Endothelial cell (in vitro differentiated cells): ENCODE measurements at regions not wholly inside any gene's neighbourhood (a gene's known extent, or its start where the extent isn't known, plus 50 kb on each side); places are given as distances from the start of the nearest gene placed in this dataset.
"Not testable (repeated sequence)": the region's sequence is repeated elsewhere in the genome, so short reads cannot be mapped to it uniquely, and the experiment has no call there.

ENCODE experiments used
- DNase-seq: peaks from one replicate; pipeline ENCODE4 v3.0.0; 2021; ENCODE audit warnings: low spot score
- H3K27ac Mint-ChIP-seq: one replicate; pipeline ENCODE4 v1.8.0; 2021; ENCODE audit warnings: mixed read lengths, inconsistent platforms; ENCODE audit not compliant: unreplicated experiment
- H3K27me3 Mint-ChIP-seq: one replicate; pipeline ENCODE4 v1.8.0; 2021; ENCODE audit warnings: mild to moderate bottlenecking, moderate library complexity, mixed read lengths, inconsistent platforms; ENCODE audit not compliant: unreplicated experiment
- H3K36me3 Mint-ChIP-seq: one replicate; pipeline ENCODE4 v1.8.0; 2021; ENCODE audit warnings: mild to moderate bottlenecking, low read depth, mixed read lengths, inconsistent platforms; ENCODE audit not compliant: unreplicated experiment
- H3K4me1 Mint-ChIP-seq: one replicate; pipeline ENCODE4 v1.8.0; 2021; ENCODE audit warnings: mild to moderate bottlenecking, mixed read lengths, inconsistent platforms; ENCODE audit not compliant: unreplicated experiment
- H3K4me3 Mint-ChIP-seq: one replicate; pipeline ENCODE4 v1.8.0; 2021; ENCODE audit warnings: mild to moderate bottlenecking, mixed read lengths, inconsistent platforms; ENCODE audit not compliant: unreplicated experiment
- H3K9me3 Mint-ChIP-seq: one replicate; pipeline ENCODE4 v1.8.0; 2021; ENCODE audit warnings: mixed read lengths, inconsistent platforms; ENCODE audit not compliant: unreplicated experiment

DNA sequence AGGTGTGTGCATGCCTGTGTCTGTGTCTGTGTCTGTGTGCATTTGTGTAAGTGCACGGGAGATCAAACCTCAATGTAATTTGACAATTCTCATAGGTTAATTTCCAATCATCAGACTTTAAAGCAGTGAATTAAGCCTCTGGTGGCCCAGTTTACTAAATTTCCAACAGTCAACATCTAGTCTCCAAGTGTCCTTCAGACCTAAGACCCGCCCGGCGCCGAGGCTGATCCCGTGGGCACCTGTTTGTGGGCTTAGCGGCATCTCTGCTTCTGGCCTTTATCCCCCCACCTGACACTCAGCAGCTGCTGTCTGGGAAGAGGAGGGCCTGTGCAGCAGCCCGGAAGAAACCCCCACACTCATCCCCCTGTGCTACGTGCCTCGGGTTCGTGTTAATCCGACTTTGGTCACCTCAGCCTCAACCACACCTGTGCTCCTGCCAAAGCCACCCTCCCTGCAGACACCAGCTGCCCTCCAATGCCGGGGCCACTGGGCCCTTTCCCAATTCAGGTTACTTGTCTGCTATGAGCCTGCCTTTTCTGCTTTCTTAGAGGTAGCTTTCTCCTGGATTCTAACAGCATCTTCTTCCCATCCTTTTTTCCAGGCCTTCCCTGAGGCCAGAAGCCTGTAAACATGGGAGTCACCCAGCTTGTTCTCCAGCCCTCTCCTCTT, 154.7 kb downstream of the ATP6V0E2 start:
- not testable (repeated sequence) for H3K4me3 Mint-ChIP-seq, H3K36me3 Mint-ChIP-seq, H3K27me3 Mint-ChIP-seq, H3K9me3 Mint-ChIP-seq, H3K4me1 Mint-ChIP-seq, DNase-seq, H3K27ac Mint-ChIP-seq

DNA sequence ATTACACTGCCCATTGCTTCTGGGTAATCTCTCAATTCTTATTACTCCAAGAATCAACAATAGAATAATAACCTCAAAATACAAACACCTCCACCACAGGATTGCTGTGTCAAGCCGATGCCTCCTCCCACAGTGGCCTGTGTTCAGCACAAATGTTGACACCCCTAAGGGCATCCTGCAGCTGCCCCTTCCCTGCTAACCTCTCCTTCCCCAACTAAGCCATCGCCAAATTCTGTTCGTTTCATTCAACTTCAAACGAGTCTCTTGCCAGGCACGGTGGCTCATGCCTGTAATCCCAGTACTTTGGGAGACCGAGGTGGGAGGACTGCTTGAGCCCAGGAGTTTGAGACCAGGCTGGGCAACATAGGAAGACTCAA, 155.2 kb downstream of the ATP6V0E2 start:
- not testable (repeated sequence) for H3K4me1 Mint-ChIP-seq, H3K9me3 Mint-ChIP-seq, H3K27ac Mint-ChIP-seq, H3K4me3 Mint-ChIP-seq, H3K27me3 Mint-ChIP-seq, DNase-seq, H3K36me3 Mint-ChIP-seq

DNA sequence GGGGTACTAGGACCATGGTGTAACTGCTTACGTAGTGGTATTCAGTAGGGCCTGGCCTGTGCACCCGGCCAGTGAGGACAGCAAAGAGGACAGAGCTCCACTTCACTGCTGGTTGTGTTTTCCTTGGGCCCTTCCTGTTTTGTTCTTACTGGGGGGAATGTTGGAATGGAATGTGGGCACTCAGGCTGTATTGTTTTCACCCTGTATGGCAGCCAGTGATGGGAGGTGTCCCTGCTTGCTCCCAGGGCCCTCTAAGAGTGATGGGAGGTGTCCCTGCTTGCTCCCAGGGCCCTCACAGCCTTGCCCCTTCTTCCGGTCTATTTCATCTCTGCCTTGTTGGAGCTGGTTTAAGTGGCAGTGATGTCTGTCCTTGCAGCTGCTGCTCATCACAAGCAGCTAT, 158.0 kb downstream of the ATP6V0E2 start:
- not testable (repeated sequence) for H3K9me3 Mint-ChIP-seq, H3K36me3 Mint-ChIP-seq, H3K27me3 Mint-ChIP-seq, H3K4me3 Mint-ChIP-seq, H3K27ac Mint-ChIP-seq, DNase-seq, H3K4me1 Mint-ChIP-seq

DNA sequence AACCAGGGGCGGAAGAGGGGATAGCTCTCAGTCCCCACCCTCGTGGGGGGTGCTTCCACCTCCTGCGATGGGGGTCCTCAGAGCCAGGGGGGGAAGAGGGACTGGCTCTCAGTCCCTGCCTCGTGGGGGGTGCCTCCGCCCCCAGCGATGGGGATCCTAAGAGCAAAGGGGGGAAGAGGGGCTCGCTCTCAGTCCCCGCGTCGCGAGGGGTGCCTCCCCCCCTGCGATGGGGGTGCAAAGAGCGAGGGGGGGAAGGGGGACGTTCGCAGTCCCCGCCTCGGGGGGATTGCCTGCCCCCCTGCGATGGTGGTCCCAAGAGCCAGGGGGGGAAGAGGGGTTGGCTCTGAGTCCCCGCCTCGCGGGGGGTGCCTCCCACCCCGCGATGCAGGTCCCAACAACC, 159.9 kb downstream of the ATP6V0E2 start:
- not testable (repeated sequence) for H3K27ac Mint-ChIP-seq, H3K4me1 Mint-ChIP-seq, H3K27me3 Mint-ChIP-seq, DNase-seq, H3K4me3 Mint-ChIP-seq, H3K36me3 Mint-ChIP-seq, H3K9me3 Mint-ChIP-seq

DNA sequence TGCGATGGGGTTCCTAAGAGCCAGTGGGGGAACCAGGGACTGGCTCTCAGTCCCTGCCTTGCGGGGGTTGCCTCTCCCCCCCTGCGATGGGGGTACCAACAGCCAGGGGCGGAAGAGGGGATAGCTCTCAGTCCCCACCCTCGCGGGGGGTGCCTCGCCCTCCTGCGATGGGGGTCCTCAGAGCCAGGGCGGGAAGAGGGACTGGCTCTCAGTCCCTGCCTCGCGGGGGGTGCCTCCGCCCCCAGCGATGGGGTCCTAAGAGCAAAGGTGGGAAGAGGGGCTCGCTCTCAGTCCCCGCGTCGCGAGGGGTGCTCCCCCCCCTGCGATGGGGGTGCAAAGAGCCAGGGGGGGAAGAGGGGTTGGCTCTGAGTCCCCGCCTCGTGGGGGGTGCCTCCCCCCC, 162.0 kb downstream of the ATP6V0E2 start:
- H3K9me3 Mint-ChIP-seq, H3K27ac Mint-ChIP-seq, H3K27me3 Mint-ChIP-seq, H3K4me3 Mint-ChIP-seq, H3K36me3 Mint-ChIP-seq, DNase-seq, H3K4me1 Mint-ChIP-seq: not testable (repeated sequence)

DNA sequence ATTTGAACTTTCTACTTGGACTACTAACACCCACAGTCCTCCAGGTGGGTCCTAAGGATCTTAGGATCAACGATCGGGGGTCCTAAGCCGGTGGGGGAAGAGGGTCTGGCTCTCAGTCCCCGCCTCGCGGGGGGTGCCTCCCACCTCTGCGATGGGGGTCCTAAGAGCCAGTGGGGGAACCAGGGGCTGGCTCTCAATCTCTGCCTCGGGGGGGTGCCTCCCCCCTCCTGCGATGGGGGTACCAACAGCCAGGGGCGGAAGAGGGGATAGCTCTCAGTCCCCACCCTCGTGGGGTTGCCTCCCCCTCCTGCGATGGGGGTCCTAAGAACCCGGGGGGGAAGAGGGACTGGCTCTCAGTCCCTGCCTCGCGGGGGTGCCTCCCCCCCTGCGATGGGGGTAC, 165.3 kb downstream of the ATP6V0E2 start:
- H3K4me1 Mint-ChIP-seq, H3K36me3 Mint-ChIP-seq, H3K27me3 Mint-ChIP-seq, H3K9me3 Mint-ChIP-seq, DNase-seq, H3K4me3 Mint-ChIP-seq, H3K27ac Mint-ChIP-seq: not testable (repeated sequence)

DNA sequence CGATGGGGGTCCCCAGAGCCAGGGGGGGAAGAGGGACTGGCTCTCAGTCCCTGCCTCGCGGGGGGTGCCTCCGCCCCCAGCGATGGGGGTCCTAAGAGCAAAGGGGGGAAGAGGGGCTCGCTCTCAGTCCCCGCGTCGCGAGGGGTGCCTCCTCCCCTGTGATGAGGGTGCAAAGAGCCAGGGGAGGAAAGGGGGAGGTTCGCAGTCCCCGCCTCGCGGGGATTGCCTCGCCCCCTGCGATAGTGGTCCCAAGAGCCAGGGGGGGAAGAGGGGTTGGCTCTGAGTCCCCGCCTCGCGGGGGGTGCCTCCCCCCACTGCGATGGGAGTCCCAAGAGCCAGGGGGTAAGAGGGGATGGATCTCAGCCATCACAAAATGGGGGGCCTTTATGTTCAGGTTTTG, 168.5 kb downstream of the ATP6V0E2 start:
- H3K4me3 Mint-ChIP-seq, H3K27ac Mint-ChIP-seq, DNase-seq, H3K27me3 Mint-ChIP-seq, H3K9me3 Mint-ChIP-seq, H3K4me1 Mint-ChIP-seq, H3K36me3 Mint-ChIP-seq: not testable (repeated sequence)

DNA sequence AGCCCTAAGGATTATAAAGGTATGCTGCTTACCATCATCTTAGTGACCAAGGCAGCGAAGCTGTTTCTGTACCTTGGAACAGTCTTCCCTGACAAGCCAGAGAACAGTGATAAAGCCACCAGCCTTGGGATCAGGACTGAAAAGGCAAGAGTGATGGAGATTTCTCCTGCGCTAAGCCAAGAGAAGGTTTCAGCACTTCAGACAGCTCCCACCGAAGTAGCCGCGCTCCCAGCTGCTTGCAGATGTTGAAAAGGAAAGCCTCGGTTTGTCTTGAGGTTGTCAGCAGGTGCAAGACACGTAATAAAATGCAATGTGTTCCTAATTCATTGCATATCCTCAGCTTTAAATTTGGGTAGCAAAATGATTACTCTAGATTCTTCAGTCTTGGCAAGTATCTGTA, 171.0 kb downstream of the ATP6V0E2 start:
- not testable (repeated sequence) for H3K27me3 Mint-ChIP-seq, H3K4me3 Mint-ChIP-seq, H3K9me3 Mint-ChIP-seq, H3K4me1 Mint-ChIP-seq, H3K27ac Mint-ChIP-seq, H3K36me3 Mint-ChIP-seq
- DNase-seq: peak; percentile 64

DNA sequence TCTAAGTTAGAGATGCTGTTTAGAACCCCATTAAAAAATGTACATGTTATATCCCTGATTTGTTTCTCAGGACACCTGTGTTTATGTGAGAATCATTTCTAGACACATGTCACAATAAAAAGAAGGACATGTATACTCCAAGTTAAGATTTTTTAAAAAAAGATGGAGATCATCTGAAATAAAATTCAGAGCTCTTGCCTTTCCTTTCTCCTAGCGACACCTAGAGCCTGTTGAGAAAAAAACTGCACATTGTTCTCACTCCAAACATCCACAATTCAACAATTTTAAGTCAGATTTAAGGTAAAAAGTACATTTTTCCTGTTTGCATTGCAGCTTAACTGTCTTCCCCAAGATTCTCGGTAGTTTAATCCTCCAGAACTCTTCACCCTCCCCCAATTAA, 171.8 kb downstream of the ATP6V0E2 start:
- H3K36me3 Mint-ChIP-seq, DNase-seq, H3K27ac Mint-ChIP-seq, H3K27me3 Mint-ChIP-seq, H3K4me3 Mint-ChIP-seq, H3K9me3 Mint-ChIP-seq, H3K4me1 Mint-ChIP-seq: not testable (repeated sequence)

DNA sequence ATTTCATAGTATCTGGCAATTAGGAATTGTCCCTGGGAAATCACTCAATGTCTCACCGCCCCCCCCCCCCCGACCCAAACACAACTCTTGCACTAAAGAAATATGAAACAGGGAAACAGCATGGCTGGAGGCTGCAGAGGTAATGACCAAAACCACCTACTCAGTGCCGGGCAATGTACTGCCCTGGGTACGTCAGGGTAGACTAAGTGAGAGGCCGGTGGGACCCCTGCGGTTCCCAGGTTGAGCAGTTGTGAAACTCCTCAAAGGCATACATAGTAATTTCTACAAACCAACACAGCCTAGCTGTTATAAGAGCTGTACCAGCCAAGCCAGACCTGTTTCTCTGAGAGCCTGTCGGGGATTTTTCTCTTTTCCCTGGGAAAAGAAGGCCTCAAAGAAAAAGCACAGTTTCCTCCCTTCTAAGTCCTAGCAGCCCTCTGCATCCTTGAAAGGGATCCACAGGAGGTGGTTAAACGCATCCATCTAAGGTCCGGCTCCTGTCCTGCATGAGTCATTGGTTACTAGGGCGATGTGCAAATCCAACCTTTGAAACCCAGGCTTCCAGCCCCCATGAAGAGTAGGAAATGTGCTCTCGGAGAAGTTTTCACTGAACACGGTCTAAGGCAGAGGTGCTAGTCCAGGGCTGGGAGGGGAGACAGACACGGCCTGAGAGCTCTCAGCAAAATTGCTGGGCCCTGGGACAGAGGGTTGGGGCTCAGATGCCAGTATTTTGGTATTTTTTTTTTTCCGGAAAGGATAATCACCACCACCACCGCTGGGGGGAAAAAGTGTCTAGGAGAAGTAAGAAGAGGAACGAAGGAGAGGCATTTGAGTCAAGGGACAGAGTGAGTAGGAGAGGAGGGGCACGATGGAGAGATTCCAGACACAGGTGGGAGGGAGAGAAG, 172.8 kb downstream of the ATP6V0E2 start:
- H3K4me1 Mint-ChIP-seq, H3K36me3 Mint-ChIP-seq, DNase-seq, H3K27me3 Mint-ChIP-seq, H3K27ac Mint-ChIP-seq, H3K9me3 Mint-ChIP-seq: not testable (repeated sequence)
- H3K4me3 Mint-ChIP-seq: peak overlapping the region; percentile 22

DNA sequence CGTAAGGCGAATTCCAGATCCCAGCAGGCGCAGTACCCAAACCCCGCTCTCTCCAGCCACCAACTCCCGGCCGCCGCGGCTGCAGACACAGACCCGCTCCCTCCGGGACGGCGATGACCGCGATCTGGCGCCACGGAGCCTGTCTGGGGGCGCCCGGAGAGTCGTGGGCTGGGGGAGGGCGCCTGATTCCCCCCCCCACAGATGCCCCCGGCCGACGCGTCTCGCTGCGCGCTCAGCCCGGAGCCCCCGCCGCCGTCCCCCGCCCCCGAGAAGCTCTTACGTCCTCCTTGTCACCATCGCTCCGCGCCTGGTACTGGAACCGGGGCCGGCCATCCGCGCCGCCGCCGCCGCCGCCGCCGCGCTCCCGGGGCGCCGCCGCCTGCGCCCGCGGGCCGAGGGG, 173.6 kb downstream of the ATP6V0E2 start:
- not testable (repeated sequence) for H3K9me3 Mint-ChIP-seq, H3K36me3 Mint-ChIP-seq, DNase-seq, H3K4me1 Mint-ChIP-seq, H3K27me3 Mint-ChIP-seq, H3K27ac Mint-ChIP-seq
- H3K4me3 Mint-ChIP-seq: peak overlapping the region; percentile 22

DNA sequence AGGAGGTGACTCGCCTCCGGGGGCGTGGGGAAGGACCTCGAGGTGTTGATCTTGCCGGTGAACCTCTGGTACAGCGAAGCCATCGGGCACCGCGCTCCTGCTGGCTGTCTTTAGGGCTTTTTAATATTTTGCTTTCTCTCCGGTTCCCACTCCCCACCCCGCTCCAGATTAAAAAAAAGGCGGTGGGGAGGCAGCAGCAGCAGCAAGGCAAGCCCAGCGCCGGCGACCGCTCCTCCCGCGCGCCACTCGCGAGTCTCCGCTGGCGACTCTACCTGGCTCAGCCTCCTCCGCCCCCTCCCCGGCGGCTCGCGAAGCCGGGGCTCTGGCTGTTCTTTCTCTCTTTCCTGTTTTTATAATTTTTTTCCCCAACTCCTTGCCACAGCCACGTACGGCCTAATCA, 174.0 kb downstream of the ATP6V0E2 start:
- peak overlapping the region; percentile 69 for H3K4me3 Mint-ChIP-seq
- H3K9me3 Mint-ChIP-seq, H3K27ac Mint-ChIP-seq, H3K36me3 Mint-ChIP-seq, H3K27me3 Mint-ChIP-seq, DNase-seq, H3K4me1 Mint-ChIP-seq: not testable (repeated sequence)
